Astrocyte (in vitro differentiated cells and primary cell): ENCODE measurements at regions not wholly inside any gene's neighbourhood (a gene's known extent, or its start where the extent isn't known, plus 50 kb on each side); places are given as distances from the start of the nearest gene placed in this dataset.

Experiments used
- DNase-seq: peaks from one replicate; pipeline ENCODE4 v3.0.0-alpha.2; 2010; ENCODE audit warnings: low read depth
- FAIRE-seq: peaks from 2 replicates; lab custom pipeline; 2011; peaks lifted over from hg19 to GRCh38; lab: Jason Lieb, UNC
- H2AFZ ChIP-seq: 2 replicates; pipeline ENCODE4 v1.6.0; 2012; ENCODE audit warnings: low read depth, low read length, inconsistent platforms
- H3K27ac ChIP-seq: 2 replicates; pipeline ENCODE4 v1.5.1; 2011; ENCODE audit warnings: low read depth, low read length, inconsistent platforms
- H3K27me3 ChIP-seq: 2 replicates; pipeline ENCODE4 v1.6.0; 2011; ENCODE audit warnings: low read length, inconsistent platforms; ENCODE audit not compliant: insufficient read depth
- H3K36me3 ChIP-seq: 2 replicates; pipeline ENCODE4 v1.5.1; 2011; ENCODE audit warnings: low read length, inconsistent platforms; ENCODE audit not compliant: insufficient read depth
- H3K4me1 ChIP-seq: 2 replicates; pipeline ENCODE4 v1.5.1; 2011; ENCODE audit warnings: low read length, inconsistent platforms; ENCODE audit not compliant: insufficient read depth
- H3K4me2 ChIP-seq: 2 replicates; pipeline ENCODE4 v1.6.0; 2012; ENCODE audit warnings: low read length, inconsistent platforms
- H3K4me3 ChIP-seq: 2 replicates; pipeline ENCODE4 v1.5.1; 2011; ENCODE audit warnings: low read depth, mild to moderate bottlenecking, low read length, inconsistent platforms; ENCODE audit not compliant: insufficient read depth
- H3K79me2 ChIP-seq: 2 replicates; pipeline ENCODE4 v1.6.0; 2012; ENCODE audit warnings: mild to moderate bottlenecking, low read length, inconsistent platforms; ENCODE audit not compliant: insufficient read depth
- H3K9ac ChIP-seq: 2 replicates; pipeline ENCODE4 v1.6.0; 2012; ENCODE audit warnings: mild to moderate bottlenecking, low read length, inconsistent platforms
- H3K9me3 ChIP-seq: 2 replicates; pipeline ENCODE4 v1.5.1; 2012; ENCODE audit warnings: low read depth, mild to moderate bottlenecking, low read length, inconsistent platforms; ENCODE audit not compliant: insufficient read depth
- H4K20me1 ChIP-seq: 2 replicates; pipeline ENCODE4 v1.6.0; 2012; ENCODE audit warnings: low read length, inconsistent platforms; ENCODE audit not compliant: insufficient read depth
- H3K27ac Mint-ChIP-seq: one replicate; pipeline ENCODE4 v1.8.0; 2021; ENCODE audit warnings: mild to moderate bottlenecking, mixed read lengths; ENCODE audit not compliant: unreplicated experiment
- H3K27me3 Mint-ChIP-seq: one replicate; pipeline ENCODE4 v1.8.0; 2021; ENCODE audit warnings: low read depth, mixed read lengths; ENCODE audit not compliant: unreplicated experiment
- H3K36me3 Mint-ChIP-seq: one replicate; pipeline ENCODE4 v1.8.0; 2021; ENCODE audit warnings: low read depth, mixed read lengths; ENCODE audit not compliant: unreplicated experiment
- H3K4me1 Mint-ChIP-seq: one replicate; pipeline ENCODE4 v1.8.0; 2021; ENCODE audit warnings: low read depth, mixed read lengths; ENCODE audit not compliant: unreplicated experiment
- H3K4me3 Mint-ChIP-seq: one replicate; pipeline ENCODE4 v1.8.0; 2021; ENCODE audit warnings: mild to moderate bottlenecking, moderate library complexity, mixed read lengths; ENCODE audit not compliant: unreplicated experiment
- H3K9me3 Mint-ChIP-seq: one replicate; pipeline ENCODE4 v1.8.0; 2021; ENCODE audit warnings: mild to moderate bottlenecking, mixed read lengths; ENCODE audit not compliant: unreplicated experiment
- CTCF ChIP-seq: IDR thresholded peaks from 2 replicates; pipeline ENCODE4 v1.5.1; 2011; ENCODE audit warnings: low read depth, mild to moderate bottlenecking, inconsistent platforms, low read length, moderate library complexity; ENCODE audit not compliant: insufficient read depth
- EZH2 ChIP-seq: IDR thresholded peaks from 2 replicates; pipeline ENCODE4 v1.6.1; 2012; ENCODE audit warnings: mild to moderate bottlenecking, low read length, inconsistent platforms; ENCODE audit not compliant: insufficient read depth

- Histone ChIP-seq H3K9me3 (no peaks in the 10 kb centered on the region), H3K9ac (no peak overlapping the region), H2AFZ (no peak overlapping the region), H3K4me1 (no peaks in the 10 kb centered on the region), H3K27me3 (no peaks in the 10 kb centered on the region), H3K27ac (no peak overlapping the region), H3K36me3 (peaks cover 6% of the 10 kb centered on the region), H3K79me2 (no peaks in the 10 kb centered on the region), H4K20me1 (no peaks in the 10 kb centered on the region), H3K4me3 (no peak overlapping the region), H3K4me2 (no peak overlapping the region)
- DNase-seq, result no peak
- H3K4me1 Mint-ChIP-seq, result peaks cover 8% of the 10 kb centered on the region
- FAIRE-seq, result no peak
- H3K36me3 Mint-ChIP-seq, result peaks cover 17% of the 10 kb centered on the region
- TF ChIP-seq EZH2, result no peak
- no peak for TF ChIP-seq CTCF
- H3K4me3 Mint-ChIP-seq, result no peak overlapping the region
- H3K27ac Mint-ChIP-seq, result no peak overlapping the region
- H3K27me3 Mint-ChIP-seq, result no peaks in the 10 kb centered on the region
- no peaks in the 10 kb centered on the region for H3K9me3 Mint-ChIP-seq
Measured at GRCh38 chr6:144474290-144474689, 189.2 kb downstream of the UTRN start.

GRCh38 chr6:144474904-144475303 lies 189.8 kb downstream of the UTRN start:
- H3K4me3 ChIP-seq, result no peak overlapping the region
- FAIRE-seq (no peak), DNase-seq (no peak)
- H4K20me1 ChIP-seq, result no peaks in the 10 kb centered on the region
- H3K27ac Mint-ChIP-seq, result no peak overlapping the region
- TF ChIP-seq EZH2 (no peak), CTCF (no peak)
- peaks cover 8% of the 10 kb centered on the region for H3K36me3 ChIP-seq
- no peaks in the 10 kb centered on the region for H3K4me1 ChIP-seq
- no peaks in the 10 kb centered on the region for H3K27me3 Mint-ChIP-seq
- H3K4me1 Mint-ChIP-seq, result peaks cover 8% of the 10 kb centered on the region
- no peak overlapping the region for H2AFZ ChIP-seq
- H3K9me3 Mint-ChIP-seq, result no peaks in the 10 kb centered on the region
- no peaks in the 10 kb centered on the region for H3K27me3 ChIP-seq
- H3K9ac ChIP-seq, result no peak overlapping the region
- no peaks in the 10 kb centered on the region for H3K9me3 ChIP-seq
- H3K36me3 Mint-ChIP-seq, result peaks cover 13% of the 10 kb centered on the region
- H3K4me2 ChIP-seq, result no peak overlapping the region
- no peak overlapping the region for H3K4me3 Mint-ChIP-seq
- no peak overlapping the region for H3K27ac ChIP-seq
- no peaks in the 10 kb centered on the region for H3K79me2 ChIP-seq

GRCh38 chr6:144475411-144475810 lies 190.3 kb downstream of the UTRN start:
- peaks cover 8% of the 10 kb centered on the region for H3K4me1 Mint-ChIP-seq
- Histone ChIP-seq H4K20me1 (no peaks in the 10 kb centered on the region), H3K4me1 (no peaks in the 10 kb centered on the region), H3K79me2 (no peaks in the 10 kb centered on the region), H3K27me3 (no peaks in the 10 kb centered on the region), H3K36me3 (peaks cover 12% of the 10 kb centered on the region), H2AFZ (no peak overlapping the region), H3K4me2 (no peak overlapping the region), H3K9ac (no peak overlapping the region), H3K27ac (no peak overlapping the region), H3K4me3 (no peak overlapping the region), H3K9me3 (no peaks in the 10 kb centered on the region)
- no peak overlapping the region for H3K27ac Mint-ChIP-seq
- peaks cover 12% of the 10 kb centered on the region for H3K36me3 Mint-ChIP-seq
- no peaks in the 10 kb centered on the region for H3K9me3 Mint-ChIP-seq
- no peaks in the 10 kb centered on the region for H3K27me3 Mint-ChIP-seq
- no peak for TF ChIP-seq EZH2
- TF ChIP-seq CTCF, result no peak
- DNase-seq (no peak), FAIRE-seq (no peak)
- no peak overlapping the region for H3K4me3 Mint-ChIP-seq
